GM19397 (cell line): ENCODE measurements at regions not wholly inside any gene's neighbourhood (a gene's known extent, or its start where the extent isn't known, plus 50 kb on each side); places are given as distances from the start of the nearest gene placed in this dataset.

Source experiments
- ATAC-seq: cut with Tn5 transposase; IDR thresholded peaks from one replicate; pipeline ENCODE4 v1.9.1; 2021; ENCODE audit warnings: mild to moderate bottlenecking, moderate library complexity; ENCODE audit not compliant: unreplicated experiment

DNA sequence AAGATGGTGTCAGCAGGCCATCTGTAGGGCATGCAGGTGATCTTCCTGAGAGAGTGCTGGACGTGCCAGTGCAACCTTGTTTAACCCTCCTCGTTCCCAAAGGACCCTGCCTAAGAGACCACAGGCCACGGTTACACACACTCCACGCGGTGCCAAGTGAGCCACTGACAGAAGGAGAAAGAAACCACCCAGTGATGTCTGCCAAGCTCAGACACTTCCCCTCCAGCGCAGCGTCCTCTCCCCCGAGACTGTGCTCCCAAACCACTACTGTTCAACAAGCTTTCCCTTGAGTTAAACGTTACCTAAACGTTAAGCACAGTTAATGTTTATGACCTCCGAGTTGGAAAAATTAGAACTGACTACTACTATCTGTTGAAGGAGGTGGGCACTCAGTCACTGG lies 119.1 kb upstream of the NCK2 start:
- ATAC-seq, result no peak

DNA sequence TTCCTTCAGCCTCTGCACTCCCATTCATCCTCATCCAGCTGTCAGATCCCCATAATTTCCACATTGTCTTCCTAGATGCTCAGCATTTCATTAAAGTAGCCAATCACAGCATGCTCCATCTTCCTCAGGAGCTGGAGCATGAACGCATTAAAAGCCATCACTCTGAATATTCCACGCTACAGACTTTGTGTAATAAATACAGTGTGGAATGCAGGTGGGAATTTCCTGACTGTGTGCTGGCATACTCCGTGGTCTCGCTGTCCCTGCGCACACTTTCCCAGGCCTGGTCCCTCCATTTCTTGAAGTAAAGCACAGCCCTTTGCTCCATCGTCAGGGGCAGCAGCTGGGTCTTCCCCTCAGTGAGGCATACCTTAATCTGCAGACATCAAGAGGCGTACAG lies 123.7 kb upstream of the NCK2 start:
- ATAC-seq, result no peak

DNA sequence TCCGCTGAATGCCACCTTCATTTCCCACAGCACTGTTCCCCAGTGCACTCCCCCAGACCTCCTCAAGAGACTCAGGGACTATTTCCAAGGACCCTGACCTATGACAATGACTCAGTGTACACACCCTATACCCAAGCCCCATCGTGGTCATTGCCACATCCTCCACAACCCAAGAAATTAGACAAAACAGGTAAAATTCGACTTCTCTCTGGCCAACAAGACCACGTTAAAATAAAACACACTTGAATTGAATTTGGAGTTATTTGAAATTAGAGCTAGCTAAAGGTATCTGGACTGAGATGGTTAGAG lies 126.4 kb upstream of the NCK2 start:
- ATAC-seq, result no peak

DNA sequence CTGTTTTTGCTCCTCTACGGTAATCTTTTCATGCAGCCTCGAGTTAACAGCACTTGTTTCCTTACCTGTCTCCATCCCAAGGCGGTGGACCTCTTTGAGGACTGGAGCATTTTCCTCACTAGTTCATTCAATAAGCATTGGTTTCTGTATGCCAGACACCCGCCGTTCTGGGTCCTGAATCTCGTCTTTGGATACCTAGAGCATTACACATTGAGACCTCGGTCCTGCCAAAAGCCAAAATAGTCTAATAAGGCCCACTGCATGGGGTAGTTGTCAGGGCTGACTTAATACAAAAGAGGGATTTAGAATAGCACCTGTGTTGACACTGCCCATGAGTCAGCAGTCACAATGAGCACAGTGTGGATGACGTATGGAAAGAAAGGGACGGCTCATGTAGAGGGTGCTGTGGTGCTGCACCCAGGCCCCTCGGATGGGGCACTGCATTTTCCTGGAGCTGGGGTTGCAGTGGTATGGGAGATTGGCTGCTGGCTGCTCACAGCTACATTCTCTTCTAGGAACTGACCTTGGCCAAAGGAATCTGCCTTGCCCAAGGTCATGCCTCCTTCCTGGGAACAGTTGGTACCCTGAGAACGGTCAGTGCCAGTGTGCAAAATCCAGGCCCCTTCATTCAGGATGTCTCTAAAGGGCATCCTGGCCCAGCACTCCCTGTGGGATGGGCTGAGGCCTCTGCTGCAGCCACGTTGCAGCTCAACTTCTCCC lies 126.9 kb upstream of the NCK2 start:
- ATAC-seq, result no peak

DNA sequence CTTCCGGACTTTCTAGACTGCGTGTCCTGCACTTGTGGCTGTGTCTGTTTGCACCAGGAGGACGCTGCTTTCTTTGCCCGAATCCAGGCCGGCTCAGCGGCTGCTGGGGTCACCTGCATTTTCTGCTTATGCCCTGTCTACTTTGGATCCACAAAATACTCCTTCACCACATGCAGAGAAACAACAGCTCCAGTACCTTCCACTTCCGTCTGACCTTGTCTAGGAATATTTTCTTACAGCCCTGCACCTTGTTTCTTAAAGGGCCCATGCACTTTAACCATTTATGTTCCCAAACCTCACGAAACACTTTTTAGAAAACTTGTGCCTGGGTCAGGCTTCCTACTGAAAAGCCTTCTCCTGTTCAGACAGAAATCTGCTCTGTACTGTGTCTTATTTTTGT lies 129.4 kb upstream of the NCK2 start:
- ATAC-seq, result no peak

DNA sequence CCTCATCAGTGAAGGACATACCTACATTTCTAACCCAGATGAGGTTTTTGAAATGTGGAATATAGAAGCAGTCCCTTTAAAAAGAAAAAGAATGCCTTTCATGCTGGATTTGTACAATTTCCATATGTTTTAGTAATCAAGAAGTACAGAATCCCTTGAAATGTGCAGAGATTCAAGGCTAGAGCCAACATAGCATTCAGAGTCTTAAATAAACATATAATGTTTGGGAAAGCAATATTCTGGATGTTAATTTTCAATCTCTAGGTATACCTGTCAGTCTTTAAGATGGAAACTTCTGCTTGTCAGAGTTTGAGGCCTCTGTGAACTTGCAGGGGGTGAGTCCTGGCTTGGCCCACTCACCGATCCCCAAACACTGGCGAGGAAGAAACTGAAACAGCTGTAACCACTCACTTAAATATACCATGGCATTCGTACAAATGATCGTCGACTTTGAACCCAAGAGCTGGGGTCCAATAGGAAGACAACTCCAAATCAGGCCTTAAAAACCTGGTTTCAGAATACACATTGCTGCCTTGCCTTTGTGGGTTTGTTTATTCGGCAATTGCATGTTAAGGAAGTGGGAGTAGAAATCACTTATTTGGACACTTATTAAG lies 132.8 kb upstream of the NCK2 start:
- no peak for ATAC-seq

DNA sequence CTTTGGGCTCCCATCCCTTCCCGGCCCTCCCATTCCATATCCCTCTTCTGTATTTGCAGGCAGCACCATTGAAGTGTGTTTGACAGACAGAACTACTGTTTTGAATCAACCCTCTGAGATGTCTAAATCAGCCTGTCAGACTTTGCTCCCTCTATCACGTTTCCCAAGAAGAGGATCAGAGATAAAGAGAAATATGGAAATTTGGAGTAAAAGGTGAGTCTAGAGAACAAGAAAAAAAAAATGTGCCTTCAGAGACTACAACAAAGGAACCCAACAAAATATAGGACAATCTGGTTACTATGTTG lies 133.4 kb upstream of the NCK2 start:
- ATAC-seq, result no peak

DNA sequence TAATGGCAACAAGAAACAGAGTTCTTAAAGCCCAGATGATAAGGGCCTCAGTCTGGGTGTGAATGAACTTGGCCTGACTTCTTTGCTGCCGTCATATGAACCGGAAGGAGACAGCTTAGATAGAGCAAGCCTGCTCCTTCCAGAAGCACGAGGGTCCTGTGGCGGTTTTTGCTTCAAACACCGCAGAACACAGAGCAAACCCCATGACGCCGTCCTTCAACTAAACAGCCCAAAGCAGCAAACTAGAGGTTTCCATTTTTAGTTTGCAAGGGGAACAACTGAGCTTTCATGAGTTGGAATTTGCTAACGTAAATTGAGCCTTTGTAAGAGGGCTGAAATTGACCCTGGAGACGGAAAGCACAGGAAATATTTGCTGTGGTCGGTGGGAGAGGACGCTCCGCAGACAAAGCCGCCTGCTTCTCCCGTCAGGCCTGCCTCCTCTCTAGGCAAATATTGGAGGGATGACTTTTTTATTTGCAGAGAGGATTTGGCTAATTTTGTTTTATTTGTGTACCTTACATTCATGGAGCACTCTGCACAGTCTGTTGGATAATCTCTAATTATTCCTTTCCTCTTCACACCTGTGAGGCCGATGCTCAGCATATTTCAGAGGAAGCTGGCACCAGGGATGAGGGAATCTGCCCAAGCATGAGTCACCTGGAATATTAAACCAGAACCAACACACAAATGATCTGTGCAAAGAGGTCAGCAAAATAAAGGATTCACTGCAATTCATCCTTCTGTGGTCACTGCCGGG lies 134.0 kb upstream of the NCK2 start:
- ATAC-seq, result no peak

DNA sequence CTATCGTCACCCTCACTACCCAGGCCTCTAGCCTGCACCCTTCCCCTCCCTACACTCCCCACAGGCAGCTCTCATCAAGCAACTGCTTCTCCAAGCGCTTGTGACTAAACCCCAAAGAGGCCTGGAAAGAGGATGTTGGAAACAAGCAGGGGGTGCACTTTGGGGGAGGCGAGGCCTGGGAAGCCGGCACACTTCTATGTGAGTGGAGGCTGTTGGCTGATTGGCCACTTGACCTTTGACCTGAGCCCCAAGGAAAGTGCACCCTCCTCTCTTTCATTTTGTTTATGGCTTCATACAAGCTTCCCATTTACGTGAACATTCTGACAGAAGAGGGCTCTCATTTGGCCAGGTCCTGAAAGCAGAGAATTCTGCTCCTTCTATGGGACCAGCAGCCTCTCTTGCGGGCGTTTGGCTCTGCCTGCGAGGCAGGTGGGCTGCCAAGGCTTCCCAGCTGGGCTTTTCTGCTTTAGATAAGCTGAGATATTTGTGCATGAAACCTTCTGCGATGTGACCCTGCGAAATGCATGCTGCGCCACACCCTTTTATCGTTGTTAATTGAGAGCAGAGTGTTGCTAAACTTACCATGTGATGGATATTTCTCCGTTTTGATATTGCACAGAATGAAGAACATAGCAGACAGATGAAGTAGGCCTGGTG lies 134.8 kb upstream of the NCK2 start:
- ATAC-seq, result no peak

DNA sequence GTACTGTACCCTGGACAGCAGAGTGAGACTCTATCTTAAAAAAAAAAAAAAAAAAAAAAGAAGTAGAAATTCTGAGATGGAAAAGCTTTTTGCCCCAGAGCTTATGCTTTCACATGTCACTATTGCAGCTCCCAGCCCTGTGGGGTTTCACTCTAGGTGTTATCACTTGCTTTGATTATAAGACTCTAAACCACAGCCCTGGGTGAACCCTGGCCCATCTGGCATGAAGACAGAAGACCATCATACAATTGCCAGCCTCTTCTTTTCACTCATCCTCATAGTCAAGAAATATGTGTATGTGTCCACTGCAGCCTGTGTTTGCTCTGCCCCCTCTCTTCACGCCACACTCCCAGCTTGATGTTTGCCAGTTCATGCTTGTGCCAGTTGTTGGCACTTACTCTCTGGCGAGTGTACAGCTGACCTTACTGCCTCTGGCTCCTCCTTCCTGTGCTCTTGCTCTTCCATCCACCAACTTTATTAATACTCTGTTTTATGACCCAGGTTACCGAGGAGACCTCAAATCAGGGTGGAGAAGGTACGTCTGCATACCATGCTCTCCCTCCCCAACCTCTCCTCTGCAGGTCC lies 136.7 kb upstream of the NCK2 start:
- ATAC-seq, result no peak

DNA sequence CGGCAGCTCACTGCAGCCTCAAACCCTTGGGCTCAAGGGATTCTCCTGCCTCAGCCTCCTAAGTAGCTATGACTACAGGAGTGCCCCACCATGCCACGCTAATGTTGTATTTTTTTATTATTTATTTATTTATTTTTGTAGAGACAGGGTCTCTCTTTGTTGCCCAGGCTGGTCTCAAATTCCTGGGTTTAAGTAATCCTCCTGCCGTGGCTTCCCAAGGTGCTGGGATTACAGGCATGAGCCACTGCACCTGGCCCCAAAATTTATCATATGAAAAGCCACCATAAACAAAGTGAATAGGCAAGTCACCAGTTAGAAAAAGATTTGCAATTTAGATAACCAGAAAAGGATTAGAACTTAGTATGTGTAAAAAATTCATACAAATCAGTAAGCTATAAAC lies 138.6 kb upstream of the NCK2 start:
- ATAC-seq, result no peak

DNA sequence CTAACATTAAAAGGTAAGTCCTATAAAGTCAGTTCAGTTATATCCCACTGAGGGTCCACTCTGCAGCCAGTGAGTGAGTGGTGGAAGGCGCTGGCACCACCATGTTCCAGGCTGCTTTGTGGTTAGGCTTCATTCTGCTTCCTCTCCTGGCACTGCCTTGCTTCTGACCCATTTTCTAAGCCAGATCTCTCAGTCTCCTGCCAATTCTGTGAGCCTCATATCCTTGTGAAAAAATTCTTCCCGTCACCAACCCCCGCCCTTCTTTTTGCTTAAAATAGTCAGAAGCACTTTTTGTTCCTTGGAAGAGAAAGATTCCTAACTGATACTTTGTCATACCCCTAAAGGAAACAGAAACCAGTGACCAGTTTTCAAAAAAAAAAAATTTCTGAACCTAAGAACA lies 139.8 kb upstream of the NCK2 start:
- ATAC-seq, result no peak

DNA sequence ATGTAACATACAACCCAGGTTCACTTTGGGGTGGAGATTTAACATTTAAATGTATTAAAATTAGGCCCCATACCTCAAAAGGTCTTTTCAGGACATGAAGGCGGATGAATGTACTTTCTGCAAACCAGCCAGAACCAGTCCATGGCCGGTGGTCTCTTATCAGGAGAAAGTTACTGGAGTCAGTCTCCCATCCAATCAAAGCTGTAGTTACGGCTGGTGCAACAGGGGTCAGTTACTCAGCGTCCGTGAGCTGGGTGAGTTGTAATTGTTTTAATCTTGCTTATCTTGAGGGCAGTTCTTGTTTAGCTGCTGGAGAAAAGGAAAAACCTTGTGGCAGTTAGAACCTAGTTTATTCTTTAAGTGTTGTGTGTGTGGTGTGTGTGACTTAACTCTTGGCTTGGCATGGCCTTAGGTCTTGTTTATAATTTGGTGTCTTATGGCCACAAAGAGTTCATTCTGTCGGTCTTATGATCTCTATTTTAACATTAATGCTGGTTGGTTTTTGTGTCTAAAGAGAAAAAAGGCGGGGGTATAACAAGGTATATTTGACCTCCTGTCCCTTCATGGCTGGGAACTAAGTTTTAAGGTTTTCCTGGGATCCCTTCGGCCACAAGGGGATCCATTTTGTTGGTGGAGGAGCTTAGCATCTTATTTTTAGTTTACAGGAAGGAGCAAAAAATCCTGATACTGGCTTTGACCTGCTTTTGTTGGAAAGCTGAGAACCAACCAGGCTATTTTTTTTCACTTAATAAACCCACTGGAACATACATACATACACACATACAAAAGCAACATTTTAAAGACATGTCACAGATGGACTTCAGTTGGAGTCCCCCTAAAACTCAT lies 143.5 kb upstream of the NCK2 start:
- no peak for ATAC-seq

DNA sequence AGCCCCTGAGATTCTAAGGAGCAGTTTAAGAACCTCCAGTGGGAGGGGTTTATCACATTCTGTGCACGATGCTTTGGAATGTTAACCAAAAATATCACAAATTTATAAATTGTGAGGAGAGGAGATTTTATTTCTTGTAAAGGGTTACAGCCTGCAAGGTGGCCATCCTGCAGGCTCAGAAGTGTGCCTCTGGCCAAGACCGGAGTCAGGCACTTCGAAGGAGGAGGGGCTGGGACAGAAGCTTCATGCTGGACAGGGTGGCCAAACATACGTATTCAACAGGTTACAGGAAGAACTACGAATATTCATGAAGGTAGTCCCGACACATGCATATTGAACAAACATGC lies 144.1 kb upstream of the NCK2 start:
- ATAC-seq, result no peak

DNA sequence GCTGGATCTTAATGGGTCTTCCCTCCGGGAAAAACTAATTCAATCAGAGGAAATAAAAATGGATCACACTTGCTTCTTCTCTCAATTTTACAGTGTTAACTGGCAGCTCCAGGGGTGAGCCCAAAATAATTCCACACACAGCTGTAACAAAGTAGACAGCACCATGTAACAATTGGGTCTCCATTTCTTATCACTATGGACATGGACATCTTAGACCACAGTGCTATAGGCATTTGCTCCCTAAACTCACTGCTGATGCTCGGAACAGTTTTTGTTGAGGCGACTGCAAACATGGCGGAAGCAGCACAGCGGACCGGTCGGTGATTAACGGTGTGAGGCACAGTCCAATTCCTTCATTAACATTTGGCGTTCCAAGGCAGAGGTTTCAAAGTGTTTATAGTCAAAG lies 144.7 kb upstream of the NCK2 start:
- no peak for ATAC-seq

DNA sequence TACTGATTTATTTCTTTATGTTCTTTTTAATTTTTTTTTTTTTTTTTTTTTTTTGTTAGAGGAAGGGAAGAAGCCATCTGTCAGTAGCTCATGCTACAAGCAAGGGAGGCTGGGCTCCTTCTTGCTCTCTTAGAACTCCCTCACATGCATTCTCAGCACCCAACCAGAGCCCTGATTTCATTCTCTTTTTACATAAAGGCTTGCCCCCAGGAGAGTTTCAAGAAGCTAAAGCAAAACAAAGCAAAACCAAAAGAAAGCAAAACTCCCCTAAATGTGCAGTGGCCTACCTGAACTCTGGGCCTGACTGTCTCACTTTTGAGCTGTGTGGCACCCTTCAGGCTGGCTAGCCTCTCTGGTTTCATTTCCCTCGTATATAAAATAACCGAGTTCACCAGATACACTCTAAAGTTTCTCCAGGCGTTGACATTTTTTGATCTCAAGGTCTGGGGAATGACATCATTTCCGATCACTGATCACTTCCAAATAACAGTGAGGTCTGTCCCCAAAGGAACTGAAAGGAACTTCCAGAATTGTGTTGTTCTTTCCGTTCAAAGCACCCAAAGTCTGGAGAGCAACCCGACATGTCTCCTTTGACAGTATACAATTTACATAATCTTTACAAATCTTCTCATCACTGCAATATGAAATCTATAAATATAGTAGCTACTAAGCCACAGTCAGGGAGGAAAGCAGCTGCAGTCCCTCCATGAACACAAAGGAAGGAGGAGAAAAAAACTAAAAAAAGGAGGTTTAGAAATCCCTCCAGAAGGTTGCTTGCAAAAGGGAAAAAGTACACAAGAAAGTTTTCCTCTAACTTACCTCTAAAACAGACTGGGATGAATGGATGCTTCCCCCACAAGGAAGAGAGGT lies 145.6 kb upstream of the NCK2 start:
- no peak for ATAC-seq

DNA sequence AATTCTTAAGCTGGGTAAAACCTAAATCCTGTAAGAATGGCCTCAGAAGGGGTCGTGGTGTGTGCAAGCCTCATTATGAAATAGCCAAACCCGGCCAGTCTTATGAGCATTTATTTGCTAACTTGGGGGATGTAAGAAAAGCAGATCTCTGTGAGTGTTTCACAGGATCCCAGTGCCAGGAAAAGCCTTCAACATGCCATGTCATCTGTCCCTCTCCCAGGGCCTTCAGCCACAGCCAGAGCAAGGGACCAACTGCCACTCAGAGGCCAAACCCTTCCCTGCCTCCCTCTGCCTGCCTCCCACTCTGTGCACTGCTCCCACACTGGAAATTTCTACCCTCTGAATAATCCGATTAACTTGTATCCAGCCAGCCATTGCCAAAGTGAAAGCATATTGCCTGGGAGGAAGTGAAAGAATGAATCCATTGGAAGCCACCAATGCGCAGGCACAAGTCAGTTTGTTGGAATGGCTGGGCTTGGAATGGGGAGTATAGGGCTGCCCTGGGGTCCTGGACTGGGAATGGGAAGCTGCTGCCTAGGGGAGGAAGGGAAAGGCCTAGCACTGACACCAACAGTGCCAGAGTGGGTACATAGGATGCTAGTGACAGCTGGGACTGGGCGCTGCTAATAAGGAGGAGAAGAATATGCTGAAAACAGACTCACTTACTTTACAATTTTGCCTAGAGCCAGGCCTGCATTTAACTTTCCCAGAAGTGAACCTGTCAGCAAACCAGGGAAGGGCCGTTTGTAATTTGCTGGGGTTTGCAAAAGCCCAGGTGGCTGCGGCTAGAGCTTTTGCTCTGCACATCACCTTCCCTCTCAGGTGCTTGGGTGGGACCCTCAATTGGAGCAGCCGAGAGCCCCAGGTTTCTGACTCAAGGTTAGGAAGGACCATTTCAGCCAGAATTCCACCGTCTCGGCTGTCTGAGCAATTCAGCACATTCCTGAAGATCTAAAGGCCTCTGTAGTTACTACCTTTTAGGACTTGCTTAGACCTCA lies 146.6 kb upstream of the NCK2 start:
- no peak for ATAC-seq

DNA sequence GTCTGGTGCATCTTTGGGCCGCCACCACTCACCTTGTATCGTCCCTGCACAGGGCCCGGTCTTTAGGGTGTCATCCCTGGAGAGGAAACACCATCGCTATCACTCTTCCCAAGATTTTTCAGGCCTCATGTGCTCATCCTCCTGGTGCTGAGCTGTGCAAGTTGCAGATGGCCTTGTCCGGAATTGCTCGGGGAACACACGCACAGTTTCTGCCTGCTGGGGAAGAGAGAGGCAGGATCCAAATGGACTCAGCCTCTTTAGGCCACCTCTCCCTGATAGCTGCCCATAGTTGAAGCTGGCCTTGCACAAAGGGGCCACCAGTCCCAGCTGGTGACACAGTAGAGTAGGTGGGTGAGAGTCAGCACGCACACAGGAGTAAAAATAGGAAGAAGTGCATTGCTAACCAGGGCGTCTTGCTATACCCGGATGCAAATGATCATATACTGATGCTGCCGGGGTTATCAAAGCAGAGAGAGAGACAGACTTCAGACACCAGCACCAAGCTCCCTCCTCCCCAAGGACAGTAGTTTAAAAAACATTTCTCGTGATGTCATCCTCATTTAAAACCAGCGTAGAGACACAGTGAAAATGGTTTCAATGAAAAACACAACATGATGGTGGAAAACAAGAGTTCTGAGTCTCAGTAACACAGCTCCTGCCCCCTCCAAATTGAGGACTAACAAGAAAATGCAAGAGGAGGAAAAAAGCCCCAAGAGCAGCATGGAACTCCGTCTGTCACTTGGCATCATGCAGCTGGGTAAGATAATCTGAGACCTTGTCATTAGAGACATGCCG lies 147.5 kb upstream of the NCK2 start:
- no peak for ATAC-seq
